Epithelial cell of proximal tubule (primary cell): ENCODE measurements at regions not wholly inside any gene's neighbourhood (a gene's known extent, or its start where the extent isn't known, plus 50 kb on each side); places are given as distances from the start of the nearest gene placed in this dataset.
A peak's percentile ranks its signal among the peaks of the same experiment; 100 is the strongest.
"Not testable (repeated sequence)": the region's sequence is repeated elsewhere in the genome, so short reads cannot be mapped to it uniquely, and the experiment has no call there.

ENCODE experiments used
- DNase-seq: peaks from one replicate; pipeline ENCODE4 v3.0.0-alpha.2; 2011; ENCODE audit warnings: low read depth
- H3K4me3 ChIP-seq: 2 replicates; pipeline ENCODE4 v1.5.1; 2011; ENCODE audit warnings: low read depth, mild to moderate bottlenecking, low read length
- CTCF ChIP-seq: conservative IDR thresholded peaks from 2 replicates; pipeline ENCODE4 v1.5.1; 2012; ENCODE audit warnings: low read depth, mild to moderate bottlenecking, low read length

GRCh38 chr5:162683284-162683683, 615.7 kb downstream of the GABRG2 start:
- peak; percentile 35 for DNase-seq
- H3K4me3 ChIP-seq, result no peak overlapping the region
- TF ChIP-seq CTCF, result no peak

- no peak for TF ChIP-seq CTCF
- no peak for DNase-seq
- H3K4me3 ChIP-seq, result no peak overlapping the region
These were observed 616.6 kb downstream of the GABRG2 start for GRCh38 chr5:162684145-162684544.

- no peak for TF ChIP-seq CTCF
- DNase-seq, result no peak
- no peak overlapping the region for H3K4me3 ChIP-seq
These were observed 617.7 kb downstream of the GABRG2 start for GRCh38 chr5:162685302-162685701.

GRCh38 chr5:162696272-162696671, 628.7 kb downstream of the GABRG2 start:
- not testable (repeated sequence) for DNase-seq, H3K4me3 ChIP-seq

- no peak overlapping the region for H3K4me3 ChIP-seq
- no peak for DNase-seq
- no peak for TF ChIP-seq CTCF
These were observed 631.8 kb downstream of the GABRG2 start for GRCh38 chr5:162699361-162699760.

- DNase-seq, result no peak
- TF ChIP-seq CTCF, result no peak
- no peak overlapping the region for H3K4me3 ChIP-seq
These were observed 636.3 kb downstream of the GABRG2 start for GRCh38 chr5:162703914-162704313.

GRCh38 chr5:162711244-162711643, 643.7 kb downstream of the GABRG2 start:
- H3K4me3 ChIP-seq, result no peak overlapping the region
- no peak for TF ChIP-seq CTCF
- DNase-seq, result no peak

- no peak for TF ChIP-seq CTCF
These were observed 652.1 kb downstream of the GABRG2 start for GRCh38 chr5:162719720-162720119.

More at GRCh38 chr5:162719720-162720119, 652.1 kb downstream of the GABRG2 start:
- no peak for DNase-seq
- no peak overlapping the region for H3K4me3 ChIP-seq
